ENCODE measurements at regions not wholly inside any gene's neighbourhood (a gene's known extent, or its start where the extent isn't known, plus 50 kb on each side); places are given as distances from the start of the nearest gene placed in this dataset.
"Not testable (repeated sequence)": the region's sequence is repeated elsewhere in the genome, so short reads cannot be mapped to it uniquely, and the experiment has no call there.

GRCh38 chr5:159800131-159800840 lies 116.0 kb upstream of the ADRA1B start:
- H3K4me1 ChIP-seq (ENCODE audit: control insufficient read depth in 3 of 3, insufficient read depth in 3 of 3, low read length in 3 of 3) = no peaks in the 10 kb centered on the region
- H3K4me3 ChIP-seq (ENCODE audit: low read length in 3 of 3) = no peak overlapping the region
- no peak overlapping the region for H3K9ac ChIP-seq (ENCODE audit: low read depth in 1 of 3, low read length in 3 of 3)
- H3K27ac ChIP-seq (ENCODE audit: low read depth, low read length) = no peak overlapping the region
- no peaks in the 10 kb centered on the region for H3K36me3 ChIP-seq (ENCODE audit: control insufficient read depth in 3 of 3, insufficient read depth in 3 of 3, low read length in 3 of 3)
- no peaks in the 10 kb centered on the region for H3K27me3 ChIP-seq (ENCODE audit: control insufficient read depth in 3 of 3, insufficient read depth in 3 of 3, low read length in 3 of 3)
- H3K9me3 ChIP-seq (ENCODE audit: control insufficient read depth in 3 of 3, low read length in 3 of 3) = no peaks in the 10 kb centered on the region

- Histone ChIP-seq H3K36me3 (ENCODE audit: control insufficient read depth in 3 of 3, insufficient read depth in 3 of 3, low read length in 3 of 3) (no peaks in the 10 kb centered on the region), H3K27me3 (ENCODE audit: control insufficient read depth in 3 of 3, insufficient read depth in 3 of 3, low read length in 3 of 3) (no peaks in the 10 kb centered on the region), H3K27ac (ENCODE audit: low read depth, low read length) (no peak overlapping the region), H3K9ac (ENCODE audit: low read depth in 1 of 3, low read length in 3 of 3) (no peak overlapping the region), H3K4me1 (ENCODE audit: control insufficient read depth in 3 of 3, insufficient read depth in 3 of 3, low read length in 3 of 3) (no peaks in the 10 kb centered on the region), H3K4me3 (ENCODE audit: low read length in 3 of 3) (no peak overlapping the region), H3K9me3 (ENCODE audit: control insufficient read depth in 3 of 3, low read length in 3 of 3) (no peaks in the 10 kb centered on the region)
Measured at GRCh38 chr5:159801303-159801702, 115.0 kb upstream of the ADRA1B start.

GRCh38 chr5:159802661-159803060 lies 113.6 kb upstream of the ADRA1B start:
- Histone ChIP-seq H3K9ac (ENCODE audit: low read depth in 1 of 3, low read length in 3 of 3) (no peak overlapping the region), H3K27me3 (ENCODE audit: control insufficient read depth in 3 of 3, insufficient read depth in 3 of 3, low read length in 3 of 3) (no peaks in the 10 kb centered on the region), H3K4me1 (ENCODE audit: control insufficient read depth in 3 of 3, insufficient read depth in 3 of 3, low read length in 3 of 3) (no peaks in the 10 kb centered on the region), H3K27ac (ENCODE audit: low read depth, low read length) (no peak overlapping the region), H3K36me3 (ENCODE audit: control insufficient read depth in 3 of 3, insufficient read depth in 3 of 3, low read length in 3 of 3) (no peaks in the 10 kb centered on the region), H3K4me3 (ENCODE audit: low read length in 3 of 3) (no peak overlapping the region), H3K9me3 (ENCODE audit: control insufficient read depth in 3 of 3, low read length in 3 of 3) (no peaks in the 10 kb centered on the region)

GRCh38 chr5:159804121-159804520 lies 112.2 kb upstream of the ADRA1B start:
- H3K4me3 ChIP-seq (ENCODE audit: low read length in 3 of 3) = no peak overlapping the region
- H3K9me3 ChIP-seq (ENCODE audit: control insufficient read depth in 3 of 3, low read length in 3 of 3) = no peaks in the 10 kb centered on the region
- no peaks in the 10 kb centered on the region for H3K27me3 ChIP-seq (ENCODE audit: control insufficient read depth in 3 of 3, insufficient read depth in 3 of 3, low read length in 3 of 3)
- no peaks in the 10 kb centered on the region for H3K36me3 ChIP-seq (ENCODE audit: control insufficient read depth in 3 of 3, insufficient read depth in 3 of 3, low read length in 3 of 3)
- H3K4me1 ChIP-seq (ENCODE audit: control insufficient read depth in 3 of 3, insufficient read depth in 3 of 3, low read length in 3 of 3) = no peaks in the 10 kb centered on the region
- H3K9ac ChIP-seq (ENCODE audit: low read depth in 1 of 3, low read length in 3 of 3) = no peak overlapping the region
- no peak overlapping the region for H3K27ac ChIP-seq (ENCODE audit: low read depth, low read length)

- Histone ChIP-seq H3K4me3 (ENCODE audit: low read length in 3 of 3) (no peak overlapping the region), H3K27ac (ENCODE audit: low read depth, low read length) (no peak overlapping the region), H3K27me3 (ENCODE audit: control insufficient read depth in 3 of 3, insufficient read depth in 3 of 3, low read length in 3 of 3) (no peaks in the 10 kb centered on the region), H3K36me3 (ENCODE audit: control insufficient read depth in 3 of 3, insufficient read depth in 3 of 3, low read length in 3 of 3) (no peaks in the 10 kb centered on the region), H3K9me3 (ENCODE audit: control insufficient read depth in 3 of 3, low read length in 3 of 3) (peaks cover 0 to under 1% (median 0%) of the 10 kb centered on the region in 3 donors), H3K4me1 (ENCODE audit: control insufficient read depth in 3 of 3, insufficient read depth in 3 of 3, low read length in 3 of 3) (no peaks in the 10 kb centered on the region), H3K9ac (ENCODE audit: low read depth in 1 of 3, low read length in 3 of 3) (no peak overlapping the region)
Measured at GRCh38 chr5:159805021-159805420, 111.3 kb upstream of the ADRA1B start.

GRCh38 chr5:159807135-159807534 lies 109.1 kb upstream of the ADRA1B start:
- not testable (repeated sequence) for H3K4me3 ChIP-seq (ENCODE audit: low read length in 3 of 3); H3K9ac ChIP-seq (ENCODE audit: low read depth in 1 of 3, low read length in 3 of 3); H3K27ac ChIP-seq (ENCODE audit: low read depth, low read length); H3K9me3 ChIP-seq (ENCODE audit: control insufficient read depth in 3 of 3, low read length in 3 of 3); H3K27me3 ChIP-seq (ENCODE audit: control insufficient read depth in 3 of 3, insufficient read depth in 3 of 3, low read length in 3 of 3); H3K4me1 ChIP-seq (ENCODE audit: control insufficient read depth in 3 of 3, insufficient read depth in 3 of 3, low read length in 3 of 3); H3K36me3 ChIP-seq (ENCODE audit: control insufficient read depth in 3 of 3, insufficient read depth in 3 of 3, low read length in 3 of 3)

GRCh38 chr5:159807586-159807985 lies 108.7 kb upstream of the ADRA1B start:
- no peaks in the 10 kb centered on the region for H3K36me3 ChIP-seq (ENCODE audit: control insufficient read depth in 3 of 3, insufficient read depth in 3 of 3, low read length in 3 of 3)
- H3K9ac ChIP-seq (ENCODE audit: low read depth in 1 of 3, low read length in 3 of 3) = no peak overlapping the region
- H3K9me3 ChIP-seq (ENCODE audit: control insufficient read depth in 3 of 3, low read length in 3 of 3) = peaks cover 0 to 3% (median 0%) of the 10 kb centered on the region in 3 donors
- no peak overlapping the region for H3K4me3 ChIP-seq (ENCODE audit: low read length in 3 of 3)
- no peak overlapping the region for H3K27ac ChIP-seq (ENCODE audit: low read depth, low read length)
- H3K27me3 ChIP-seq (ENCODE audit: control insufficient read depth in 3 of 3, insufficient read depth in 3 of 3, low read length in 3 of 3) = no peaks in the 10 kb centered on the region
- H3K4me1 ChIP-seq (ENCODE audit: control insufficient read depth in 3 of 3, insufficient read depth in 3 of 3, low read length in 3 of 3) = no peaks in the 10 kb centered on the region

GRCh38 chr5:159811712-159812111 lies 104.6 kb upstream of the ADRA1B start:
- H3K36me3 ChIP-seq (ENCODE audit: control insufficient read depth in 3 of 3, insufficient read depth in 3 of 3, low read length in 3 of 3) = no peaks in the 10 kb centered on the region
- no peaks in the 10 kb centered on the region for H3K27me3 ChIP-seq (ENCODE audit: control insufficient read depth in 3 of 3, insufficient read depth in 3 of 3, low read length in 3 of 3)
- no peak overlapping the region for H3K4me3 ChIP-seq (ENCODE audit: low read length in 3 of 3)
- H3K27ac ChIP-seq (ENCODE audit: low read depth, low read length) = no peak overlapping the region
- no peak overlapping the region for H3K9ac ChIP-seq (ENCODE audit: low read depth in 1 of 3, low read length in 3 of 3)
- H3K9me3 ChIP-seq (ENCODE audit: control insufficient read depth in 3 of 3, low read length in 3 of 3) = peaks cover 0 to 3% (median 0%) of the 10 kb centered on the region in 3 donors
- H3K4me1 ChIP-seq (ENCODE audit: control insufficient read depth in 3 of 3, insufficient read depth in 3 of 3, low read length in 3 of 3) = no peaks in the 10 kb centered on the region

- not testable (repeated sequence) for H3K36me3 ChIP-seq (ENCODE audit: control insufficient read depth in 3 of 3, insufficient read depth in 3 of 3, low read length in 3 of 3); H3K27me3 ChIP-seq (ENCODE audit: control insufficient read depth in 3 of 3, insufficient read depth in 3 of 3, low read length in 3 of 3); H3K27ac ChIP-seq (ENCODE audit: low read depth, low read length); H3K4me3 ChIP-seq (ENCODE audit: low read length in 3 of 3); H3K4me1 ChIP-seq (ENCODE audit: control insufficient read depth in 3 of 3, insufficient read depth in 3 of 3, low read length in 3 of 3); H3K9ac ChIP-seq (ENCODE audit: low read depth in 1 of 3, low read length in 3 of 3); H3K9me3 ChIP-seq (ENCODE audit: control insufficient read depth in 3 of 3, low read length in 3 of 3)
Measured at GRCh38 chr5:159812759-159813158, 103.5 kb upstream of the ADRA1B start.

GRCh38 chr5:159814222-159814621 lies 102.1 kb upstream of the ADRA1B start:
- Histone ChIP-seq H3K27me3 (ENCODE audit: control insufficient read depth in 3 of 3, insufficient read depth in 3 of 3, low read length in 3 of 3) (no peaks in the 10 kb centered on the region), H3K27ac (ENCODE audit: low read depth, low read length) (no peak overlapping the region), H3K4me1 (ENCODE audit: control insufficient read depth in 3 of 3, insufficient read depth in 3 of 3, low read length in 3 of 3) (peaks cover 5 to 16% (median 10%) of the 10 kb centered on the region in 3 donors), H3K9ac (ENCODE audit: low read depth in 1 of 3, low read length in 3 of 3) (no peak overlapping the region), H3K4me3 (ENCODE audit: low read length in 3 of 3) (no peak overlapping the region), H3K9me3 (ENCODE audit: control insufficient read depth in 3 of 3, low read length in 3 of 3) (peaks cover 0 to 3% (median 0%) of the 10 kb centered on the region in 3 donors), H3K36me3 (ENCODE audit: control insufficient read depth in 3 of 3, insufficient read depth in 3 of 3, low read length in 3 of 3) (no peaks in the 10 kb centered on the region)

All from skeletal muscle tissue (tissue), 3 donors.